Mesenchymal stem cell (in vitro differentiated cells and primary cell): ENCODE measurements at regions not wholly inside any gene's neighbourhood (a gene's known extent, or its start where the extent isn't known, plus 50 kb on each side); places are given as distances from the start of the nearest gene placed in this dataset.

Source experiments
- DNase-seq: peaks from one replicate; pipeline ENCODE4 v3.0.0-alpha.2; 2013
- H2AFZ ChIP-seq: one replicate; pipeline ENCODE4 v1.6.1; 2013; ENCODE audit warnings: low read depth, mild to moderate bottlenecking, control low read depth, inconsistent platforms, low read length, moderate library complexity
- H2AK5ac ChIP-seq: 2 replicates; pipeline ENCODE4 v1.6.1; 2013; ENCODE audit warnings: low read length, moderate library complexity, mild to moderate bottlenecking, inconsistent platforms; ENCODE audit not compliant: severe bottlenecking
- H2BK120ac ChIP-seq: one replicate; pipeline ENCODE4 v1.6.1; 2013; ENCODE audit warnings: low read depth, mild to moderate bottlenecking, inconsistent platforms, low read length, moderate library complexity
- H2BK12ac ChIP-seq, 2 experiments: one replicate each; pipeline ENCODE4 v1.6.1; 2013; ENCODE audit warnings: inconsistent platforms in 2 of 2, low read length in 2 of 2, mild to moderate bottlenecking in 2 of 2, moderate library complexity in 2 of 2, control low read depth in 1 of 2
- H2BK15ac ChIP-seq: one replicate; pipeline ENCODE4 v1.6.1; 2013; ENCODE audit warnings: mild to moderate bottlenecking, low read depth, inconsistent platforms; ENCODE audit not compliant: poor library complexity, severe bottlenecking
- H2BK5ac ChIP-seq: 2 replicates; pipeline ENCODE4 v1.6.1; 2013; ENCODE audit warnings: low read depth, mild to moderate bottlenecking, low read length, control low read depth, inconsistent platforms; ENCODE audit not compliant: poor library complexity, severe bottlenecking
- H3K14ac ChIP-seq, 2 experiments: one replicate each; pipeline ENCODE4 v1.6.1; 2013; ENCODE audit warnings: inconsistent platforms in 2 of 2, low read length in 2 of 2, control low read depth in 1 of 2, mild to moderate bottlenecking in 1 of 2, moderate library complexity in 1 of 2
- H3K18ac ChIP-seq, 2 experiments: one replicate each; pipeline ENCODE4 v1.6.1; 2013; ENCODE audit warnings: inconsistent platforms in 2 of 2, low read length in 2 of 2, control low read depth in 1 of 2, low read depth in 1 of 2, mild to moderate bottlenecking in 1 of 2
- H3K23ac ChIP-seq, 2 experiments: one replicate each; pipeline ENCODE4 v1.6.1; 2013; ENCODE audit warnings: inconsistent platforms in 2 of 2, low read length in 2 of 2, mild to moderate bottlenecking in 2 of 2, moderate library complexity in 2 of 2, control low read depth in 1 of 2
- H3K27ac ChIP-seq: 2 replicates; pipeline ENCODE4 v1.5.1; 2013; ENCODE audit warnings: mild to moderate bottlenecking, moderate library complexity, low read length, control low read depth, inconsistent platforms; ENCODE audit not compliant: poor library complexity, severe bottlenecking
- H3K27me3 ChIP-seq, 2 experiments: 2 replicates each; pipeline versions ENCODE4 v1.6.1 to v1.7.0; 2013; ENCODE audit warnings: low read length in 2 of 2, mild to moderate bottlenecking in 2 of 2, moderate library complexity in 2 of 2, control low read depth in 1 of 2, inconsistent platforms in 1 of 2; ENCODE audit not compliant: control insufficient read depth in 1 of 2, insufficient read depth in 1 of 2
- H3K36me3 ChIP-seq, 2 experiments: 2 replicates each; pipeline versions ENCODE4 v1.6.1 to v1.7.0; 2013; ENCODE audit warnings: low read length in 2 of 2, control low read depth in 1 of 2, inconsistent platforms in 1 of 2, low read depth in 1 of 2, mild to moderate bottlenecking in 1 of 2; ENCODE audit not compliant: insufficient read depth in 2 of 2, control insufficient read depth in 1 of 2
- H3K4ac ChIP-seq, 2 experiments: one replicate each; pipeline ENCODE4 v1.6.1; 2013; ENCODE audit warnings: inconsistent platforms in 2 of 2, low read length in 2 of 2, mild to moderate bottlenecking in 2 of 2, moderate library complexity in 2 of 2, control low read depth in 1 of 2, low read depth in 1 of 2
- H3K4me1 ChIP-seq: 2 replicates; pipeline ENCODE4 v1.6.1; 2013; ENCODE audit warnings: low read depth, low read length, control low read depth; ENCODE audit not compliant: control insufficient read depth, insufficient read depth
- H3K4me2 ChIP-seq: 2 replicates; pipeline ENCODE4 v1.6.1; 2013; ENCODE audit warnings: low read length, mild to moderate bottlenecking, inconsistent platforms; ENCODE audit not compliant: poor library complexity, severe bottlenecking
- H3K4me3 ChIP-seq, 2 experiments: 2 replicates each; pipeline versions ENCODE4 v1.5.1 to v1.7.0; 2013; ENCODE audit warnings: low read length in 2 of 2, mild to moderate bottlenecking in 2 of 2, control low read depth in 1 of 2, low read depth in 1 of 2; ENCODE audit not compliant: insufficient read depth in 1 of 2
- H3K79me1 ChIP-seq: replicated peaks from 2 replicates; pipeline ENCODE4 v1.6.1; 2013; ENCODE audit warnings: mild to moderate bottlenecking, control low read depth, low read length, inconsistent platforms; ENCODE audit not compliant: poor library complexity, severe bottlenecking
- H3K9ac ChIP-seq: 2 replicates; pipeline ENCODE4 v1.7.0; 2013; ENCODE audit warnings: mild to moderate bottlenecking, low read length, moderate library complexity
- H3K9me3 ChIP-seq: 2 replicates; pipeline ENCODE4 v1.7.0; 2013; ENCODE audit warnings: mild to moderate bottlenecking, low read length; ENCODE audit not compliant: control insufficient read depth
- H4K8ac ChIP-seq: one replicate; pipeline ENCODE4 v1.6.1; 2013; ENCODE audit warnings: inconsistent platforms, mild to moderate bottlenecking, low read length, moderate library complexity
- H4K91ac ChIP-seq: one replicate; pipeline ENCODE4 v1.6.1; 2013; ENCODE audit warnings: mild to moderate bottlenecking, low read length, inconsistent platforms
- WGBS: methylation state at CpG from one replicate; pipeline ENCODE4 v1.1.7; 2013; ENCODE audit warnings: mixed read lengths; 5-methylcytosine and 5-hydroxymethylcytosine counted together

DNA sequence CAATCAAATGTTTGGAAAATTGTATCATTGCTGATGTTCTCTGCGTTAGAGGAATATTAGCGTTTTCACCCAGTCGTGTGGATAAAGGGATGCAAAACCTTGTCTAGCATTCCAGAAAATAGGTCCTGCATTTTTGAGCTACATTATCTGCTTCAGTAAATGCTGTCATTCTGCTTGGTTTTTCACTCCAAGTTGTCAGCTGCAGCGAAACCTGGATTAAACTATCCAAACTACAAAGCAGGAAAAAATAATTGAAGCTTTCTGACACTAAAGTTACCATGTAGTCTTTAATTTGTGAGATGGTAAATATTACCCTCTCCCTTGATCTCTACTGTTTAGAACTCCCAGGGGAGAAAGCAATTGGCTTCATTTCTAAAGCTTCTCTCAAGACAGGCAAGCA is 1795.5 kb upstream of the PRR20A start:
- no peaks in the 10 kb centered on the region for H3K4me1 ChIP-seq
- H2BK15ac ChIP-seq, result no peak overlapping the region
- H3K23ac ChIP-seq, result no peak overlapping the region
- H3K79me1 ChIP-seq, result no peaks in the 10 kb centered on the region
- no peaks in the 10 kb centered on the region for H3K27me3 ChIP-seq
- H3K9me3 ChIP-seq, result peaks cover 19% of the 10 kb centered on the region
- no peak overlapping the region for H3K4ac ChIP-seq
- no peaks in the 10 kb centered on the region for H3K36me3 ChIP-seq
- H2AK5ac ChIP-seq, result no peak overlapping the region
- H3K4me3 ChIP-seq, result no peak overlapping the region
- H2AFZ ChIP-seq, result no peak overlapping the region
- no peak overlapping the region for H3K9ac ChIP-seq
- no peak overlapping the region for H3K4me2 ChIP-seq
- H3K27ac ChIP-seq, result no peak overlapping the region
- H2BK120ac ChIP-seq, result no peak overlapping the region
- WGBS, result 97% methylated on average over 3 of the region's 4 CpGs
- H2BK12ac ChIP-seq, result no peak overlapping the region
- DNase-seq, result no peak
- H3K18ac ChIP-seq, result no peak overlapping the region
- no peak overlapping the region for H4K8ac ChIP-seq
- H2BK5ac ChIP-seq, result no peak overlapping the region
- no peak overlapping the region for H3K14ac ChIP-seq
- H4K91ac ChIP-seq, result no peak overlapping the region

DNA sequence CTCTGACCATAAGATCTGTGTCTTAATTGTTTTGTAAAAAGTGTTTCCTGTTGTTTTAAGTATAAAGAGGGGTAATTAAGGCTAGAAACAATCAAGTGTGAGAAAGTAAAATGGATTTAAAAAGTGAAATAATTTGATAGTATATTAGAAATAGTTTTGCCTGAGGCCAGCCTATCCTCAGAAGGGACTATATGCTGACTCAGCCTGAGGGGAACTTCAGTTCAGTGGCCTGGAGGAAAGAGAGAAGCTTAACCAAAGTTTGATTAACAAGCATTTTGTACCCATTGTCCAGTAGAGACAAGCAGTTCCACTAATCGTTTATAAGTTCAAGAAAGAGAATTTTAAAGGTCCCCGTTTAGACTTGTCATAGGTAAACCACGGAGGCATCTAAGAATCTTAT is 1793.2 kb upstream of the PRR20A start:
- WGBS, result 95% methylated on average over 3 of the region's 3 CpGs
- no peak overlapping the region for H3K4me3 ChIP-seq

DNA sequence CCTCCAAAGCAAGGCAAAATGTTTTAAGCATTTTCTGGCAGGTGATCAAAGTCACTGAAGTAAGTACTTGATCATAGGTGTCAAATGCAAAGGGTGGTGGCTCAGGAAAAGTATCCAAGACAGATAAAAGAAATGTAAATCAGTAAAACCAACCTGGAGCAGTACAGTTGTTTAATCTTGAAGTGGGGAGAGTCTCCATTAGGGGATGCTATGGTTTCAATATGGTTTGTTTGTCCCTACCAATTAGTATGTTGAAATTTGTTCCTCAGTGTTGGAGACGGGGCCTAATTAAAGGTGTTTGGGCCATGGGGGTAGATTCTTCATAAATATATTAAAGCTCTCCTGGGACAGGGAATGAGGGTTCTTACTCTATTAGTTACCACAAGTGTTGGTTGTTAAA is 1781.7 kb upstream of the PRR20A start:
- H4K8ac ChIP-seq, result no peak overlapping the region
- no peaks in the 10 kb centered on the region for H3K36me3 ChIP-seq
- H2AFZ ChIP-seq, result no peak overlapping the region
- H3K9me3 ChIP-seq, result peaks cover 3% of the 10 kb centered on the region
- no peak overlapping the region for H2BK5ac ChIP-seq
- no peak overlapping the region for H3K18ac ChIP-seq
- no peak overlapping the region for H2BK120ac ChIP-seq
- H2BK12ac ChIP-seq, result no peak overlapping the region
- H4K91ac ChIP-seq, result no peak overlapping the region
- no peak overlapping the region for H3K4me3 ChIP-seq
- no peaks in the 10 kb centered on the region for H3K79me1 ChIP-seq
- H3K4me1 ChIP-seq, result no peaks in the 10 kb centered on the region
- no peak overlapping the region for H2AK5ac ChIP-seq
- H2BK15ac ChIP-seq, result no peak overlapping the region
- no peak overlapping the region for H3K4ac ChIP-seq
- no peak overlapping the region for H3K14ac ChIP-seq
- H3K27ac ChIP-seq, result no peak overlapping the region
- H3K4me2 ChIP-seq, result no peak overlapping the region
- DNase-seq, result no peak
- H3K9ac ChIP-seq, result no peak overlapping the region
- H3K27me3 ChIP-seq, result no peaks in the 10 kb centered on the region
- WGBS, result 100% methylated on average over 1 of the region's 1 CpG
- no peak overlapping the region for H3K23ac ChIP-seq

More for the DNA sequence above, 1793.2 kb upstream of the PRR20A start:
- no peak overlapping the region for H2AK5ac ChIP-seq
- no peak overlapping the region for H3K4ac ChIP-seq
- no peak overlapping the region for H2BK5ac ChIP-seq
- no peak overlapping the region for H2BK12ac ChIP-seq
- no peaks in the 10 kb centered on the region for H3K27me3 ChIP-seq
- H3K18ac ChIP-seq, result no peak overlapping the region
- H2BK15ac ChIP-seq, result no peak overlapping the region
- no peak overlapping the region for H3K27ac ChIP-seq
- H4K8ac ChIP-seq, result no peak overlapping the region
- H2BK120ac ChIP-seq, result no peak overlapping the region
- no peak overlapping the region for H2AFZ ChIP-seq
- no peak overlapping the region for H4K91ac ChIP-seq
- no peak overlapping the region for H3K23ac ChIP-seq
- H3K9ac ChIP-seq, result no peak overlapping the region
- H3K4me2 ChIP-seq, result no peak overlapping the region
- H3K9me3 ChIP-seq, result peaks cover 13% of the 10 kb centered on the region
- no peak overlapping the region for H3K14ac ChIP-seq
- no peaks in the 10 kb centered on the region for H3K36me3 ChIP-seq
- DNase-seq, result no peak
- no peaks in the 10 kb centered on the region for H3K79me1 ChIP-seq
- no peaks in the 10 kb centered on the region for H3K4me1 ChIP-seq

DNA sequence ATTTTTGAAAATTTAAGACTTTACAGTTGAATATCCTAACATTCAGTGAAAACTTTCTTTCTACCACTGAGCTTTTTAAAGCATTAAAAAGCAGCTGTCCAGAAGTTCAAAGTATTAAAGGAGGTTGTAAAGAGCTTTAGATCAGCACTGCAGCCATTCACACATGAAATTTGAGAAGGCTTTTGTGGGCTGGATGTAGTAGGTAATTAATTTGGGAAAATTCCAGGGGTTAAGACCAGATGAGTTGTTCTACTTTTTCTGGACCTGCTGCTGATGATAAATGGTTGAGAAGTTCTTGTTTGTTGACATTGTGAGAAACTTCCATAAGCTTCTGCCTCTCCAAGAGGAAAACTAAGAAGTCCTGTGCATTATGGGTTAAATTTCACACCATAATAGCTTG is 1779.6 kb upstream of the PRR20A start:
- H4K8ac ChIP-seq, result no peak overlapping the region
- no peak overlapping the region for H2AFZ ChIP-seq
- H3K9ac ChIP-seq, result no peak overlapping the region
- H3K4me3 ChIP-seq, result no peak overlapping the region
- no peak overlapping the region for H3K27ac ChIP-seq
- no peaks in the 10 kb centered on the region for H3K4me1 ChIP-seq
- no peaks in the 10 kb centered on the region for H3K27me3 ChIP-seq
- H3K23ac ChIP-seq, result no peak overlapping the region
- H2BK15ac ChIP-seq, result no peak overlapping the region
- no peak overlapping the region for H3K18ac ChIP-seq
- no peak overlapping the region for H3K14ac ChIP-seq
- DNase-seq, result no peak
- no peak overlapping the region for H3K4me2 ChIP-seq
- H3K79me1 ChIP-seq, result no peaks in the 10 kb centered on the region
- H3K4ac ChIP-seq, result no peak overlapping the region
- H2BK5ac ChIP-seq, result no peak overlapping the region
- H2BK12ac ChIP-seq, result no peak overlapping the region
- no peak overlapping the region for H2BK120ac ChIP-seq
- H2AK5ac ChIP-seq, result no peak overlapping the region
- H3K36me3 ChIP-seq, result no peaks in the 10 kb centered on the region
- no peak overlapping the region for H4K91ac ChIP-seq
- peaks cover 8% of the 10 kb centered on the region for H3K9me3 ChIP-seq
